ACC112 (cell line): ENCODE measurements at regions not wholly inside any gene's neighbourhood (a gene's known extent, or its start where the extent isn't known, plus 50 kb on each side); places are given as distances from the start of the nearest gene placed in this dataset.

Source experiments
- H2AFZ ChIP-seq: fragments of 200-600 bp; sonication (generic); one replicate; pipeline ENCODE4 v1.6.0; 2017; ENCODE audit warnings: antibody characterized with exemption, low read length; ENCODE audit not compliant: unreplicated experiment
- H3K27ac ChIP-seq: fragments of 200-600 bp; sonication (generic); 2 replicates; pipeline ENCODE4 v1.5.1; 2014; ENCODE audit warnings: low read depth, mild to moderate bottlenecking, antibody characterized with exemption, low read length, moderate library complexity
- H3K27me3 ChIP-seq: fragments of 200-600 bp; sonication (generic); 2 replicates; pipeline ENCODE4 v1.6.1; 2014; ENCODE audit warnings: mild to moderate bottlenecking, antibody characterized with exemption, low read length, moderate library complexity, mixed read lengths; ENCODE audit not compliant: insufficient read depth
- H3K36me3 ChIP-seq: fragments of 200-600 bp; sonication (generic); 2 replicates; pipeline ENCODE4 v1.6.1; 2016; ENCODE audit warnings: mild to moderate bottlenecking, antibody characterized with exemption, low read length, moderate library complexity, mixed read lengths; ENCODE audit not compliant: insufficient read depth
- H3K4me1 ChIP-seq: fragments of 200-600 bp; sonication (generic); one replicate; pipeline ENCODE4 v1.6.1; 2016; ENCODE audit warnings: low read length, mixed read lengths; ENCODE audit not compliant: insufficient read depth, unreplicated experiment, control insufficient read depth
- H3K4me3 ChIP-seq: fragments of 200-600 bp; sonication (generic); 2 replicates; pipeline ENCODE4 v1.5.1; 2014; ENCODE audit warnings: mild to moderate bottlenecking, low read depth, low read length
- H3K79me2 ChIP-seq: fragments of 200-600 bp; sonication (generic); one replicate; pipeline ENCODE4 v1.6.0; 2016; ENCODE audit warnings: low read length; ENCODE audit not compliant: control insufficient read depth, unreplicated experiment, insufficient read depth

DNA sequence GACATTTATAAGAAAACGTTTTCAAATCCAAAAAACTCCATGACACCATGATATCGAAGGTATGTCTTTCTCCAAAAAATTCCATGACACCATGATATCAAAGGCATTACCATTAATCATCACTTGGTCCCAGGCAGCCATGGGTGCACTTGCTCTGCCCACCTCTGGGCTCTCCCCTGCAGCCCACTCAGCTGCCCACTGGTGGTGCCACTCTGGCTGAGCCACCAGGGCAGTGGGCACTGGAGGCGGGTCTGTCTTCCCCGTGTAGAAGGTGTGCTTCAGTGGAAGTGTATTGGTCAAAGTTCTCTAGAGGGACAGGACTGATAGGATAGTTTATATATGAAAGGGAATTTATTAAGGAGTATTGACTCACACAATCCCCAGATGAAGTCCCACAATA, 240.4 kb downstream of the KLF6 start:
- H3K79me2 ChIP-seq, result no peaks in the 10 kb centered on the region
- H3K4me3 ChIP-seq, result no peak overlapping the region
- peaks cover 27% of the 10 kb centered on the region for H3K4me1 ChIP-seq
- no peak overlapping the region for H2AFZ ChIP-seq
- H3K27me3 ChIP-seq, result no peaks in the 10 kb centered on the region
- H3K27ac ChIP-seq, result no peak overlapping the region
- H3K36me3 ChIP-seq, result no peaks in the 10 kb centered on the region

DNA sequence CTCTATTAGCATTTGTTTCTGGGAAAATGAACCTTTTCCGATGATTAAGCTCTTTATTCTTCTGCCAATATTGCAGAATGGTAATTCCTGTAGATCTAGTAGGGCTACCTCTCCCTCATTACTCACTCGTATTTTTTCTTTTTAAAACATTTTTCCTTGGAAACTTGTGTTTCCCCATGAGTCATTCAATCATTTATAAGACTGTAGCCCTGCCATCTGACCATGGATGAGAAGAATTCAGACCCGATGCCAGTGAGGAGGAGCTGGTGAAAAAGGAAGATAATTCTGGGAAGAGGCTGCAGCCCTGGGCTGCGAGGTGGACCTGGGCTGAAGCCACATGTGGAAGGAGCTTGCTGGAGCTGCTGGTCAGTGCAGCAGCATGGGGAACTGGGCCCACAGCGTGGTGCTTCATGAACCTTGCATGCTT, 242.8 kb downstream of the KLF6 start:
- Histone ChIP-seq H3K4me1 (peaks cover 25% of the 10 kb centered on the region), H3K36me3 (no peaks in the 10 kb centered on the region), H3K27ac (peak overlapping the region; percentile 78), H3K4me3 (no peak overlapping the region), H3K27me3 (no peaks in the 10 kb centered on the region), H2AFZ (peak overlapping the region; percentile 24), H3K79me2 (no peaks in the 10 kb centered on the region)

DNA sequence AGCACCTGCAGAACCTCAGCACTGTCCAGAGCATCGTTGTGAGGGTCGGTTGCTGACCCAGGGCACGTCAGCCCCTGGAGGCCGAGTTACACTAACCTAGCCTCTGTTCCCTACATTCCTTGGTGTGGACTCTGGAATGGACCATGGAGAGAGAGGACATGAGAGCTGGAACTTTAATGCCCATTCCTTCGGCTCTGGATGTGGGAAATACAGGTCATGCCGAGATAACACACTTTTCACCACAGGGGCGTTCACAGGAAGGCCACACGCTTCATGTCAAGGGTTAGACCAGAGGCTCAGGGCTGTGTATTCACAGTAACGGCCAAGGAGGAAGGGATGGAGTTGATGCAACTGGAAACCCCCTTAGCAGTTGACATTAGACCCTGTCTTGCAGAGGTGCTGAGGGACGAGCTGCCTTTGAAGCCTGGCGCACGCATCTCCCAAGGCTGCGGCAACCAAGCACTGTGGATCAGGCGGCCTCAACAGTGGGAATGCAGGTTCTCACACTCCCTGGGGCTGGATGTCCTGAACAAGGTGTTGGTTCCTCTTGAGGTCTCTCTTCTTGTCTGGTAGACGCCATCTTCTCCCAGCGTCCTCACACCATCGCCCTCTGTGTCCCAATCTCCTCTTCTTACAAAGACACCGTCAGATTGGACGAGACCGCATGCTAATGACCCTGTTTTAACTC, 245.2 kb downstream of the KLF6 start:
- no peaks in the 10 kb centered on the region for H3K79me2 ChIP-seq
- no peaks in the 10 kb centered on the region for H3K27me3 ChIP-seq
- no peaks in the 10 kb centered on the region for H3K36me3 ChIP-seq
- no peak overlapping the region for H3K4me3 ChIP-seq
- H3K4me1 ChIP-seq, result peaks cover 25% of the 10 kb centered on the region
- H2AFZ ChIP-seq, result peak overlapping the region; percentile 76
- peak overlapping the region; percentile 62; the same call in 1 of the 2 replicates for H3K27ac ChIP-seq

DNA sequence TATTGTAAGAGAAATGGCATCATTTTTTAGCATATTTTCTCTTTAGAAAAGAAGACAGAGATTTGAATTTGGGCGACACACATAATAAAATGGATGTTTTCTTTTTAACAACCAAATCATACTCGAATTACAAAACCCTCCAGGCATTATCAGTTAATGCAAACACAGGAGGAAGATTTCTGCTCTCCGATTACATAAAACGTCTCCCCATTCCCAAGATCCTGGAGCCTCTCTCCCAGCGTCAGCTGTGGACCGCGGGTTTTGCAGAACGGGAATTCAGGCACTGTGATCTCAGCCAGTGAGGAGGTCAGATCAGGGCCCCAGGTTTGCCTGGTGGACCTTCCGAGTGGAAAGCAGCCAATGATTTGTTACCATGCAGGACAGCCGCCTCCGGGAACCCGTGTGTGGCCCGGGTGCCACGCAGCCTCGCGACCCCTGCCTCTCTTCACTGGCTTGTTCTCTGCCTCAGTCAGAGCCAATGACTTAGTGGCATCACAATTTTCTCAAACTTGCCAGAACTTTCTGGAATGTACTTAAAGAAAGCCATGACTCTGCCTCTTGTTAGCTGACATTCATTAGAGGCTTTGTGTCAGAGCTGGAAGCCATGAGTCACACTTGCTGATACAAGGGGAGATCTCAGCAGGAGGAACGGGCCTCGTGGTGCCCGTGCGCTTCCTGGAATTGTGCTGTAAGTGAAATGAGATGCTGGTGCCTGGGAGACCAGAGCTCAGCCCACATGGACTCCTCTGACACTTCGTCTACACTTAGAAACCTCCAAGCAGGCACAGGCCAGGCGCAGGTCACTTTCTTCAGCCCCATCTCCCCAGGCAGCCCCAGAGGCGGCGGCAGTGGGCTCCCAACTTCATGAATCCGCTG, 246.1 kb downstream of the KLF6 start:
- Histone ChIP-seq H3K27ac (peak overlapping the region; percentile 62), H3K27me3 (no peaks in the 10 kb centered on the region), H3K4me3 (peak overlapping the region; percentile 44; the same call in 1 of the 2 replicates), H3K79me2 (no peaks in the 10 kb centered on the region), H3K4me1 (peaks cover 25% of the 10 kb centered on the region), H2AFZ (peak overlapping the region; percentile 76), H3K36me3 (no peaks in the 10 kb centered on the region)

DNA sequence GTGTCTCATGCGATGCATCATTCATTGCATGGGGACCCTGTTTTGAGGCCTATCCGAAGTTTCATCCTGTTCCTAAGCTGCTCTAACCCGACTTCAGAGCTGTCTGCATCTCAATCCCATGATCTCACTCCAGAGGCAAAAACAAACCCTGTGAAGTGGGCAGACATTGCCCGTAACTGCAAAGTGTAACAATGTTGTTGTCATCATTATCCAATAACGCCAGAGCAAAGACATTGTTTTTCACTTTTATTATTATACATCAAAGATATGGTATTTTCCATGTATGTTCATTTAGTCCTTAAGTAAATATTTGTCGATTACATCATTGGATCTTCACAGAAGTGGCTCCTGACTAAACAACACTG, 246.7 kb downstream of the KLF6 start:
- H2AFZ ChIP-seq, result peak overlapping the region; percentile 76
- H3K36me3 ChIP-seq, result no peaks in the 10 kb centered on the region
- H3K27me3 ChIP-seq, result no peaks in the 10 kb centered on the region
- H3K79me2 ChIP-seq, result no peaks in the 10 kb centered on the region
- H3K4me3 ChIP-seq, result no peak overlapping the region
- H3K27ac ChIP-seq, result peak overlapping the region; percentile 62
- H3K4me1 ChIP-seq, result peaks cover 25% of the 10 kb centered on the region

DNA sequence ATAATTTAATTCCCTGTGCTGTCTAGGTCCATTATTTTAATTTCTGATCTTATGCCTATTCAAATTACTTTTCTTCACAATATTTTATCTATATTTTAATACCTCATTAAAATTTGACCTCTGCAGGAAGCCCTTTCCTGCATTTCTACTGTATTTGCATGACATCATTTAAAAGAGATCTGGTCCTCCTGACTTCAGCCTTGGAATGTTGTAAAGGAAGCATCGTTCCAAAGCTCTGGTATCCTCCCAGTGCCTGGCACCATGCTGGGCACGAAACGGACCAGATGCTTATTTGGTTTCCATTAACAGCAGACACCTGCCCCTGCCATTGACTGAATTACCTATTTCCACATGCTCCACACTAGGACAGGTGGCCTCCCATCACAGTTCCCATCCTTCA, 247.5 kb downstream of the KLF6 start:
- H3K27me3 ChIP-seq, result no peaks in the 10 kb centered on the region
- no peak overlapping the region for H3K27ac ChIP-seq
- no peak overlapping the region for H2AFZ ChIP-seq
- no peak overlapping the region for H3K4me3 ChIP-seq
- no peaks in the 10 kb centered on the region for H3K79me2 ChIP-seq
- no peaks in the 10 kb centered on the region for H3K36me3 ChIP-seq
- peaks cover 22% of the 10 kb centered on the region for H3K4me1 ChIP-seq

DNA sequence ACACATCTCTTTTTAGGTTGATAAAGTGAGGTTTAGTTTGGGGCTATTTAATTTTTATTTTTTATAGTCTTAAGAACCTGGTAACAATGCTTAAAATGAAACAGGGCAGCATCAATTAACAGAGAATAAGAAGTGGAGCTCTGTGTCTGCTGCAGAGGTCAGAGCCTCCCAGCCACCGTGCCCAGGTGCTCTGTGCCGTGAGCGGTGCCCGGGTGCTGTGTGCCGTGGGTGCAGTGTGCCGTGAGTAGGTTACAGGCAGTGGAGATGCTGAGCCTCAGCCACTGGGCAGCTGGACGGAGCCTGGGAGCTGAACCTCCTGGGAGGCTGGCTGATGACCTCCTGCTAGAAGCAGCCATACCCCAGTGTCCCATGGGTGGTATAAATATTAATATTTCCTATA, 250.0 kb downstream of the KLF6 start:
- Histone ChIP-seq H3K79me2 (no peaks in the 10 kb centered on the region), H2AFZ (no peak overlapping the region), H3K27ac (no peak overlapping the region), H3K4me1 (peaks cover 15% of the 10 kb centered on the region), H3K27me3 (no peaks in the 10 kb centered on the region), H3K4me3 (no peak overlapping the region), H3K36me3 (no peaks in the 10 kb centered on the region)

DNA sequence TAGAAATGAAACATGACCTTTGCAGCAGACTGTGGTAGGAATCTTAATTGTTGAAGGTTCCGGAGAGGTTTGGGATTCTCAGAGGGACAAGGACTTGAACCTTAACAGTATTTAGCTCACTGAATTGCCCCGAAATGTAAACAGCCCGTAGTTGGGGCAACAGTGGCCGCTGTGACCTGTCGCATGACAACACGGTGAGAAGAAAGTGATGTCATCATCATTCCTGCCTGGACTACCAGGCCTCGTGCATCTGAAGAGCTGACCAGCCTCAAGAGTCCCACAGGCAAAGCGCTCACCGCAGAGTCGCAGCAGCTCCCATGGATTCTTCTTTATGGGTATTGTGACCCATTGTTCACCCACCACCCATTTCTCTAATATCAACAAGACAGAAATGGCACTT, 250.6 kb downstream of the KLF6 start:
- Histone ChIP-seq H3K79me2 (no peaks in the 10 kb centered on the region), H3K27ac (no peak overlapping the region), H3K4me1 (peaks cover 13% of the 10 kb centered on the region), H3K4me3 (no peak overlapping the region), H3K36me3 (no peaks in the 10 kb centered on the region), H2AFZ (no peak overlapping the region), H3K27me3 (no peaks in the 10 kb centered on the region)

DNA sequence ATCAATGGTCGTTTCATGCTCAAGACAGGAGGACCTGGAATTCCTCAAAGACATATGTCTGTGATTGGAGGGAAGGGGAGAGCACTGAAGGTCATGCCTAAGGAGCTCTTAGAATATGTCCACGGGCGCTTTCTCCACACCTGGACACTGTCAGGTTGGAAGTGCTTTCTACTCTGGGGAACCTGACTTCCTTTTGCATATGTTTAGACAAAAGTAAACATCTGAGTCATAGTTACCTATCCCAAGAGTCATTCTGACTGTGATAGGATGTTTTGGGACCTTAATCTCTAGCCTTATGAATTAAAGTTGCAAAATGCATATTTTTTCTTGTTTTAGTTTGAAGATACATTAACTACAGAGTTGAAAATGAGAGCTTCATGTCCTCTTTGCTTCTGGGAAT, 251.7 kb downstream of the KLF6 start:
- H3K36me3 ChIP-seq, result no peaks in the 10 kb centered on the region
- H3K27me3 ChIP-seq, result no peaks in the 10 kb centered on the region
- H3K27ac ChIP-seq, result no peak overlapping the region
- peaks cover 5% of the 10 kb centered on the region for H3K4me1 ChIP-seq
- no peak overlapping the region for H2AFZ ChIP-seq
- no peaks in the 10 kb centered on the region for H3K79me2 ChIP-seq
- H3K4me3 ChIP-seq, result no peak overlapping the region

DNA sequence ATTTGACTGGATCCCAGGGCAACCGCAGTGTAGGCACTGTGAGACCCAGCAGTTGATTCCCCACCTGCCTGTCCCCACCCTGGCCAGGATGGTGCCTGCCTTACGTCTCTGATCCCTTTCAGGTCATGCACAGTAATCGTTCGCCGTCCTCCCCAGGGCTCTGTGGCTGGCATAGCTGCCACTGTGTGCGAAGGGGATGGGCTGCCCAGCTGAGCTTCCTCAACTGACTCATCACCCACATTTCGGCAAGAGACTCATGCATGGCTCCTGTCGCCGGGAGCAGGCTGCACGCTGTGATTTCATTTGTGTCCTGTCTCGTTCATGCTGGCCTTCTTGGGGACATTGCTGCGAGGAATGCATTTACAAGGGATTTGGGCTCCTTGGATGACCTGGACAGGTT, 252.4 kb downstream of the KLF6 start:
- Histone ChIP-seq H3K79me2 (no peaks in the 10 kb centered on the region), H2AFZ (no peak overlapping the region), H3K36me3 (no peaks in the 10 kb centered on the region), H3K4me1 (peaks cover 12% of the 10 kb centered on the region), H3K27ac (no peak overlapping the region), H3K27me3 (no peaks in the 10 kb centered on the region), H3K4me3 (no peak overlapping the region)

DNA sequence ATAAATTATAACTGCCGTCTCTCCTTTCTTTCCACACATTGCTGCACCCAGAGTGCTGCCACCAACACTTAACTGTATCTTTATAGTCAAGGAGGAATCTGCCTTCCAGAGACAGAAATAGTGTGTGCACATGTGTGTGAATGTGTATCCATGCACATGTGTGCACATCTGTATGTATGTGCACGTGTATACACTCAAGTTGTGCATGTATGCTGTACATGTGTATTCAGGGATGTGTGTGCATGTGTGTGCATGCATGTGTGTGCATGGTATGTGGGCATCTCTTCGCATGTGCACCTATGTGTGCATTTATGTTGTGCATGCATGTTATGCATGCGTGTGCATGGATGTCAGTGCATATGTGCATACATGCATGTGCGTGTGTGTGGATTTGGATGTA, 253.3 kb downstream of the KLF6 start:
- Histone ChIP-seq H3K36me3 (no peaks in the 10 kb centered on the region), H3K4me1 (peaks cover 21% of the 10 kb centered on the region), H3K27ac (no peak overlapping the region), H3K4me3 (no peak overlapping the region), H2AFZ (no peak overlapping the region), H3K27me3 (no peaks in the 10 kb centered on the region), H3K79me2 (no peaks in the 10 kb centered on the region)
